ENCODE measurements at regions not wholly inside any gene's neighbourhood (a gene's known extent, or its start where the extent isn't known, plus 50 kb on each side); places are given as distances from the start of the nearest gene placed in this dataset.
A peak's percentile ranks its signal among the peaks of the same experiment; 100 is the strongest.
"Not testable (repeated sequence)": the region's sequence is repeated elsewhere in the genome, so short reads cannot be mapped to it uniquely, and the experiment has no call there.

GRCh38 chr9:85487872-85488271 lies 253.9 kb downstream of the AGTPBP1 start:
- no peak for DNase-seq (ENCODE audit: low read depth)

GRCh38 chr9:85484235-85484634 lies 257.5 kb downstream of the AGTPBP1 start:
- DNase-seq (ENCODE audit: low read depth) = no peak

DNA sequence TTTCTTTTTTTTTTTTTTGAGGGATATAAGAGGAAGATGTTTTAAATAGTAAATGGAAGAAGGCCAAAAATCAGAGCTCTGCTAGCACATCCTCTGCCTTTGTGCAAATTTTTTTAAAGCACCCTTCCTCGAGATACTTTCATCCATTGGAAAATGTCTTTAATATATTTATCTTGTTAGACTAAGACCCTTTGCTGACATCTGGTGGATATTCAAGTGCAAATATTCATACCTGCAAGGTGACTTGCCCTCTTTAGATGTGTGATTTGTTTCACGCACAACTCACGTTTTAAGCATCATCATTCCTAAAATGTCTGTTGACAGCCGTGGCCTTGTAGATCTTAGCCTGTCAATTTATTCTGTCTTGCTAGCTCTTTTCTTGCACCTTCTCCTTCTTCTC lies 258.5 kb downstream of the AGTPBP1 start:
- DNase-seq (ENCODE audit: low read depth) = no peak

- no peak for DNase-seq (ENCODE audit: low read depth)
Observed at GRCh38 chr9:85479305-85479704, 262.4 kb downstream of the AGTPBP1 start.

DNA sequence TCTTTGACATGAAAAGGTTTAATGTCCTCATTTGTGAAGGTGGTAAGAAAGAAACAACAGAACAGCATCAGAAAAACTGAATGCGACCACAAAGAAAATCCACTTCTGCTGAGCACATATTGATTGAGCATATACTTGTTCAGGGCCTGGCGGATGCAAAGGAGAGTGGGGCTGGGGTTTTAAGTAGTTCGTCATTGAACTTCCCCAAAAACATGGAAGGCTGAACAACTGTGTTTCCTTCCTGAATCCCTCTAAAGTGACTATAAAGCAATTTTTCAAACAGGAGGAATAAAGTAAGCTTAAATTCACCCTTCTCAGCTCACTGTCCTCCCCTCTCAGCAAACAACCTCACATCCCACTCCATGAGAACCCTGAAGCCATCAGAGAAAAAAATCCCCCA lies 262.9 kb downstream of the AGTPBP1 start:
- no peak for DNase-seq (ENCODE audit: low read depth)

DNA sequence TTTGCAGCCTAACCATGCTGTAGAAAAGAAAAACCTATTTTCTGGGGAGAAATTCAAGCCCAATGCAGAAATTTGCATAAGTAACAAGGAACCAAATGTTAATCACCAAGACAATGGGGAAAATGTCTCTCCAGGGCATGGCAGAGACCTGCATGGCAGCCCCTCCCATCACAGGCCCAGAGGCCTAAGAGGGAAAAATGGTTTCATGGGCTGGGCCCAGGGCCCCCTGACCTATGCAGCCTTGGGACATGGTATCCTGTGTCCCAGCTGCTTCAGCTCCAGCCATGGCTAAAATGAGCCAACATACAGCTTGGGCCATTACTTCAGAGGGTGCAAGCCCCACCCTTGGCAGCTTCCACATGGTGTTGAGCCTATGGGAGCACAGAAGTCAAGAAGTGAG lies 266.9 kb downstream of the AGTPBP1 start:
- not testable (repeated sequence) for DNase-seq (ENCODE audit: low read depth)

GRCh38 chr9:85471791-85472190 lies 270.0 kb downstream of the AGTPBP1 start:
- no peak for DNase-seq (ENCODE audit: low read depth)

- no peak for DNase-seq (ENCODE audit: low read depth)
Observed at GRCh38 chr9:85469041-85469440, 272.7 kb downstream of the AGTPBP1 start.

DNA sequence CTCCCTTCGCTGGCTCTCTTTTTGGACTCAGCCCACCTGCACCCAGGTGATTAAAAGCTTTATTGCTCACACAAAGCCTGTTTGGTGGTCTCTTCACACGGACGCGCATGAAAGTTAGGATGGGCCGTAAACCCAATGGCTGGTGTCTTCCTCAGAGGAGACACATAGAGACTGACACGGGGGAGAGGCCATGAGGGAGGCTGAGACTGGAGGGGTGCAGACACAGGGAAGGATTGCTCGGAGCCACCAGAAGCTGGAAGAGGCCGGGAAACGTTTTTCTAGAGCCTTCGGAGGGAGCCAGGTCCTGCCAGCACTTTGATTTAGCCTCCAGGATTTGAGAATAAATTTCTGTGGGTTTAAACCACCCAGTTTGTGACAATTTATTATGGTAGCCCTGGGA lies 274.9 kb downstream of the AGTPBP1 start:
- DNase-seq (ENCODE audit: low read depth) = no peak

DNA sequence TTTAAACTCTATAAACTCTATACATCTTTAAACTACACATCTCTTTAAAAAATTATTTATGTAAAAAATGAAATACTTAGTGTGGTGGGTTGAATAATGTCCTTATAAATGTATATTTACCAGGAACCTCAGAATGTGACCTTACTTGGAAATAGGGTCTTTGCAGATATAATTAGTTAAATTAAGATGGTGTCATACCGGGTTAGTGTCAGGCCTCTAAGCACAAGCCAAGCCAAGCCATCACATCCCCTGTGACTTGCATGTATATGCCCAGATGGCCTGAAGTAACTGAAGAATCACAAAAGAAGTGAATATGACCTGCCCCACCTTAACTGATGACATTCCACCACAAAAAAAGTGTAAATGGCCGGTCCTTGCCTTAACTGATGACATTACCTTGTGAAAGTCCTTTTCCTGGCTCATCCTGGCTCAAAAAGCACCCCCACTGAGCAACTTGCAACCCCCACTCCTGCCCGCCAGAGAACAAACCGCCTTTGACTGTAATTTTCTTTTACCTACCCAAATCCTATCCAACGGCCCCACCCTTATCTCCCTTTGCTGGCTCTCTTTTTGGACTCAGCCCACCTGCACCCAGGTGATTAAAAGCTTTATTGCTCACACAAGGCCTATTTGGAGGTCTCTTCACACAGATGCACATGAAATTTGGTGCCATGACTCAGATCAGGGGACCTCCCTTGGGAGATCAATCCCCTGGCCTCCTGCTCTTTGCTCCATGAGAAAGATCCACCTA lies 283.5 kb downstream of the AGTPBP1 start:
- DNase-seq (ENCODE audit: low read depth) = not testable (repeated sequence)

DNA sequence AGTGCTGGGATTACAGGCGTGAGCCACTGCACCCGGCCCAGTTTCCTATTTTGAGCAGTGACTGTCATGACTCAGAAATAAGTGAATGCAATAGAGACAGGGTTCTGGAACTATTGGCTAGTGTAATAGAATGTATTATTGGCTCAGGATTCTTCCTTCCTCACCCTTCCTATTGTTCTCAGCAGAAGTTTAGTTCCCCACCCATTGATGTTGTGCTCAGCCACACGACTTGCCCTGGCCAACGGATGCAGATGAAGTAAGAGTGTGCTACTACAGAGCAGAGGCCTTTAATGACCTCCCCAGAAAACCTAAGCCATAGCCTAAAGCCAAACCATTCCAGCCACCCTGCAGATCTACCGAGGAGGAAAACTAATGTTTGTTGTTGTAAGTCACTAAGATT lies 287.9 kb downstream of the AGTPBP1 start:
- no peak for DNase-seq (ENCODE audit: low read depth)

DNA sequence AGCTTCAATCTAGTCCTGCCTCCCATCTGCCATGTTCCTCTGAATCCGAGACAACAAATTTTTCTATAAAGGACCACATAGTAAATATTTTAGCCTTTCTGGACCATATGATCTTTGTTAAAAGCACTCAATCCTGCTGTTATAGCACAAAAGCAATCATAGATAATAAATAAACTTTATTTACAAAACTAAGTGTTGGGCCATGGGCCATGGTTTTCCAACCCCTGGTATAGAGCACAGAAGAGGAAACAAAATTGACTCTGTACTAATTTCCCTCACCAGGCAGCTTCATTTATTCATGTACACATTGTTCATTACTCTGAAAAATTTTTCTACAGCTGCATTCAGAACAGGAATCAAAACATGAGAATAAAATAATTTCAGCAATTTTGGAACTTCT lies 288.9 kb downstream of the AGTPBP1 start:
- no peak for DNase-seq (ENCODE audit: low read depth)

- no peak for DNase-seq (ENCODE audit: low read depth)
Observed at GRCh38 chr9:85451680-85452079, 290.1 kb downstream of the AGTPBP1 start.

DNA sequence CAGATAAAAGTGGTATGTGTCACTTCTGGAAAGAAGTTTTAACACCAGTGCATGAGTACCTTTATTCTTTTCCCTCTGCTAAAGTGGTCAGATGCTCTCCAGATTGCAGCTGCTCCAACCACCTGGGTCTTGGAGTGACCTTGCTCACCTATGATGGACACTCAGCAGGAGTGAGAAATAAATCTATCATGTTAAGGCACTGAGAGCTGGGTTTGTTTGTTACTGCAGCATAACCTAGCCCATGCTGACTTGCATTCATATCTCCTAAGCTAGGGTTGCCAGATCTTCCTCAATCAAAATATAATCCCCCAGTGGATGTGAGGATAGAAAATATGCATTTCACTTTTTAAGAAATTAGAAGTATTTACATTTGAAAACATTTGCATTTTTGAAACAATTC lies 295.9 kb downstream of the AGTPBP1 start:
- no peak for DNase-seq (ENCODE audit: low read depth)

DNA sequence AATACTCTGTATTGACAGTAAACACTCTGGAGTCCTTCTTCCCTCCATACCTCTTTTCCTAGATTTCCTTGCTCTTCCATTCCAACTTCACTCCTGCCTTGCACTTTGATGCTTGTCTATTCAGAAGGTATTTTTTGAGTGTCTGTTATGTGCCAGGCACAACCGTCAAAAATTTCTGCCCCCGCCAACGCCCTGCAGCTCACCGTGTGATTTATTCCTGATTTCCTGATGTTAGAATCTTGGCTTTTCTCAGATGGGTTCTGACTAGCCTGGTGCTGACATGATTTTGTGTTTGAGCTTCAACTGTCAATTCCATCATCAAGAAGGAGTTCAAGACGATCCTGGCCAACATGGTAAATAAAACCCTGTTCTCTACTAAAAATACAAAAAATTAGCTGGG lies 297.5 kb downstream of the AGTPBP1 start:
- DNase-seq (ENCODE audit: low read depth) = no peak

DNA sequence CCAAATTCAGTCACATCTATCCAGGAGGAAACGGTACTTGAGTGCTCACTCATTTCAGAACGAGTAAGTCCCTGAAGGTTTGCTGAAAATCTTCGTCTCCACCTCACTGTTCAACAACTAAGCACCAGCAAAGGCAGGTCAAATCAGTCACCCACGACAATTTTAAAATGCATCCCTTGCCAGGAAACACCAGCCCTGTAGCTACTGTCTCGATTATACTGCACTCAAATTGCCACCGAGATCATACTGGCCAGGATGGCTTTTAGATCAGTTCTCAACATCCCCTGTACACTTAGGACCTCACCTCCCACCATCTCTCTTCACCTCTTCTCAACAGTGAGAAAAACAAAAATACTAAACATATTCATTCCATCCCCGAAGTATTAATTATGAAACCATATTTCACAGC lies 298.6 kb downstream of the AGTPBP1 start:
- DNase-seq (ENCODE audit: low read depth) = no peak

DNA sequence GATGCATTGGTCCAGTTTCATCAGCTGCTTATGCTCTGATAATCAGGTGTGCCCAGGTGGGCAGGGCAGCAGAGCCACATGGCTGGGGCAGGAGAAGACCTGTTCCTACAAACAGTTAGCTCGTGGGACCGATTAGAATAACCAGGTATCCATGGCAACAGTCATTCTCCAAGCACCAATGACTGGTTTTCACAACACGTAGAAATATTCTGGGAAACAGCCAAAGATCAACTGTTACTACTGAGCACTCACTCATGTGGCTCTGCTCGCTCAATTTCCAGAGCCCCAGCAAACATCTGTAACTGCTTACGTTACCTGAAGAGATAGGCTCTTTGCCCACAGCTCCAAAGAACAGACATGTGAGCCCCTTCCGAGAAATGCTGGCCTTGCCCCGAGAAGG lies 302.0 kb downstream of the AGTPBP1 start:
- no peak for DNase-seq (ENCODE audit: low read depth)

DNA sequence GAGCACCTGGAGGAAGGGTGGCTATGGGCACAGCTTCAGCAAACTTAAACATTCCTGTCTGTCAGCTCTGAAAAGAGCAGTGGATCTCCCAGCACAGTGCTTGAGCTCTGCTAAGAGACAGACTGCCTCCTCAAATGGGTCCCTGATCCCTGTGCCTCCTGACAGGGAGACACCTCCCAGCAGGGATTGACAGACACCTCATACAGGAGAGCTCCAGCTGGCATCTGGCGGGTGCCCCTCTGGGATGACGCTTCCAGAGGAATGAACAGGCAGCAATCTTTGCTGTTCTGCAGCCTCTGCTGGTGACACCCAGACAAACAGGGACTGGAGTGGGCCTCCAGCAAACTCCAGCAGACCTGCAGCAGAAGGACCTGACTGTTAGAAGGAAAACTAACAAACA lies 307.8 kb downstream of the AGTPBP1 start:
- DNase-seq (ENCODE audit: low read depth) = not testable (repeated sequence)

DNA sequence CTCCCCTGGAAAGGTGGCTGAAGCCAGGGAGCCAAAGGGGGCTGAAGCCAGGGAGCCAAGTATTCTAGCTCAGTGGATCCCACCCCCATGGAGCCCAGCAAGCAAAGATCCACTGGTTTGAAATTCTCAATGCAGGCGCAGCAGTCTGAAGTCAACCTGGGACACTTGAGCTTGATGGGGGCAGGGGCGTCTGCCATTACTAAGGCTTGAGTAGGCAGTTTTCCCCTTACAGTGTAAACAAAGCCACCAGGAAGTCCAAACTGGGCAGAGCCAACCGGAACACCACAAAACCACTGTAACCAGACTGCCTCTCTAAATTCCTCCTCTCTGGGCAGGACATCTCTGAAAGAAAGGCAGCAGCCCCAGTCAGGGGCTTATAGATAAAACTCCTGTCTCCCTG lies 308.2 kb downstream of the AGTPBP1 start:
- not testable (repeated sequence) for DNase-seq (ENCODE audit: low read depth)

- no peak for DNase-seq (ENCODE audit: low read depth)
Observed at GRCh38 chr9:85433046-85433445, 308.7 kb downstream of the AGTPBP1 start.

DNA sequence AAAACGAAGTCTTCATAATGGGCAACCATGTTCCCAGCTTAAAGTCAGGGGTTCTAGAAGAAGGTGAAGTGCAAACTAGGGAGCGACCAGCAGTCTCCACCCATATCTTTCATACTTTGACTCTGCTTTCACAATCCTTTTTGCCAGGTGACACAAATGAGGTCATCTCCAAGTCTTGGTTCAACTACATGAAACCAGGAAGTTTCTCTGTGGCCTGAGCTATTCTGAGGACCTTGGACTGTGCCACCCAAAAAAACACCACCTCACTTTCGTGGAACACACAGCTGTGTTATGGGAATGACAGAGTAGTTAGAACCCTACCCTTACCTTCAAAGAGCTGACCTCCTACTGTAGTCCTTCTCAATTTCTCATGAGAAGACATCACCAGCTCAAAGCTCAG lies 309.2 kb downstream of the AGTPBP1 start:
- DNase-seq (ENCODE audit: low read depth) = no peak

DNA sequence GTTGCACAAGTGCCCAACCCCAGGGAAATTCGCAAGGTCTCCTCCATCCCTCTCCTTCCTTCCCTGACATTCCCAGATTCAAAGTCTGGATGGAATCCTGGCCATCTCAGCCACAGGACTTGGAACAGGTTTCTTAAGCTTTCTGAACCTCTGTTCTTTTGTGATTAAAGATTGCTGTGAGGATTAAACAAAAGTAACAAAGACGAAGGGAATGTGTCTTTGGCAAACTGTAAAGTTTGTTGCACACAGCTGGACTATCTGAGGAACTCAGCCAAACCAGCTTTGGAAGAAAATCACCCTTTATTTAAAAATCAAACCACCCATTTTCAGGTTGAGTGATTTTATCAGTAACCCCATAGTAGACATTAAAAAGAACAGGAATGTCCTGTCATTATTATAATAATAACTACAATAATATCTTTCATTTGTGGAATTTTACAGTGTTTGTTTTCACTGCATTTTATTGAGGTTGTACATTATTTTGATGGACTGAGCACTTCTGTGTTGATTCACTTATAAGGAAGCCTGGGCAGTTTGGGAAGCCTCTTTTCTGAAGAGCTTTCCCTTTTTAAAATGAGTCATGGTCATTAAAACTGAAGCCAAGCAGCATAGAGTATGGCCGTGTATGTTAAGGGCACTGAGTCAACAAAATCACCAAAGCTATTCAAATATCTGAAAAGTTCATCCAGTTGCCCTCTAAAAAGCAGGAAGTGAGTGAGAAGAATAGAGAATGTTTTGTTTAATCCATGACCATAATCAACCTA lies 310.2 kb downstream of the AGTPBP1 start:
- peak; percentile 65 for DNase-seq (ENCODE audit: low read depth)

GRCh38 chr9:85430659-85431338 lies 311.0 kb downstream of the AGTPBP1 start:
- no peak for DNase-seq (ENCODE audit: low read depth)
